Thyroid gland (tissue), 4 donors: ENCODE measurements at regions not wholly inside any gene's neighbourhood (a gene's known extent, or its start where the extent isn't known, plus 50 kb on each side); places are given as distances from the start of the nearest gene placed in this dataset.

Experiments used
- POLR2A ChIP-seq, 2 donors: fragments of 450-650 bp; IDR thresholded peaks; one replicate each; pipeline ENCODE4 v1.6.1; 2017; ENCODE audit warnings: antibody characterized with exemption in 2 of 2, mild to moderate bottlenecking in 2 of 2, moderate library complexity in 1 of 2
- TF ChIP-seq, protein P1 (sequence below), 6 experiments: fragments of 200-600 bp in 3 of 6; fragments of 450-650 bp in 3 of 6; sonication (generic) in 3 of 6; IDR thresholded peaks; one replicate each; pipeline ENCODE4 v1.5.1; 2016 to 2019; ENCODE audit warnings: antibody characterized with exemption in 6 of 6, mild to moderate bottlenecking in 2 of 6, inconsistent platforms in 1 of 6, moderate library complexity in 1 of 6

DNA sequence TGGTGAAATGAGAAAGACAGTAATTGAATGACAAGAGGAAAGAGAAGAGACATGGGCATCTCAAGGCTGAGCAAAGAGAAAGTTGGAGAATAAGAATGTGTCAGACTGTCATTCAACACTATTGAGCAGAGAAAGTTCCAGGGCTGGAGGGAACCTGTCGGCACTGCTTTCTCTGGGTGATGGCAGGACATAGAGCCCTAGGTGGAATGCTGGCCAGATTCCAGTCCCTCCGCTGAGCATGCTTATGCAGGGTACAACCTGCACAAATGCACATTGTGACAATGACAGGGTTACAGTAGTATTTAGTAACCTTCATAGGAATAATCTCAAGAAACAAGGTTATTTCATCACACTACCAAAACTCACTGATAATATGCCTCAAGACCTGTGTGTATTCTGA is 582.8 kb downstream of the ADCYAP1 start:
- TF ChIP-seq, protein P1, sequence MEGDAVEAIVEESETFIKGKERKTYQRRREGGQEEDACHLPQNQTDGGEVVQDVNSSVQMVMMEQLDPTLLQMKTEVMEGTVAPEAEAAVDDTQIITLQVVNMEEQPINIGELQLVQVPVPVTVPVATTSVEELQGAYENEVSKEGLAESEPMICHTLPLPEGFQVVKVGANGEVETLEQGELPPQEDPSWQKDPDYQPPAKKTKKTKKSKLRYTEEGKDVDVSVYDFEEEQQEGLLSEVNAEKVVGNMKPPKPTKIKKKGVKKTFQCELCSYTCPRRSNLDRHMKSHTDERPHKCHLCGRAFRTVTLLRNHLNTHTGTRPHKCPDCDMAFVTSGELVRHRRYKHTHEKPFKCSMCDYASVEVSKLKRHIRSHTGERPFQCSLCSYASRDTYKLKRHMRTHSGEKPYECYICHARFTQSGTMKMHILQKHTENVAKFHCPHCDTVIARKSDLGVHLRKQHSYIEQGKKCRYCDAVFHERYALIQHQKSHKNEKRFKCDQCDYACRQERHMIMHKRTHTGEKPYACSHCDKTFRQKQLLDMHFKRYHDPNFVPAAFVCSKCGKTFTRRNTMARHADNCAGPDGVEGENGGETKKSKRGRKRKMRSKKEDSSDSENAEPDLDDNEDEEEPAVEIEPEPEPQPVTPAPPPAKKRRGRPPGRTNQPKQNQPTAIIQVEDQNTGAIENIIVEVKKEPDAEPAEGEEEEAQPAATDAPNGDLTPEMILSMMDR (IDR thresholded peaks at IDR 0.05), result no peak
- TF ChIP-seq POLR2A (IDR thresholded peaks at IDR 0.05), result no peak
